ENCODE measurements at regions not wholly inside any gene's neighbourhood (a gene's known extent, or its start where the extent isn't known, plus 50 kb on each side); places are given as distances from the start of the nearest gene placed in this dataset.

- H3K36me3 Mint-ChIP-seq (ENCODE audit: insufficient read depth, unreplicated experiment): no peaks in the 10 kb centered on the region
- no TSS peak for BruUV-seq (replicated peaks)
- H3K9me3 Mint-ChIP-seq (ENCODE audit: low read depth, unreplicated experiment): no peaks in the 10 kb centered on the region
- H3K27me3 Mint-ChIP-seq (ENCODE audit: unreplicated experiment): no peaks in the 10 kb centered on the region
- no peak overlapping the region for H3K27ac Mint-ChIP-seq (ENCODE audit: unreplicated experiment)
- no peak for DNase-seq
- intact Hi-C loops (cut with micrococcal nuclease; ENCODE audit: unreplicated experiment): no loop called here
- H3K4me1 Mint-ChIP-seq (ENCODE audit: low read depth, unreplicated experiment): no peaks in the 10 kb centered on the region
- CTCF ChIA-PET: no interaction called here
- no peak for TF ChIP-seq CTCF (IDR thresholded peaks at IDR 0.05; ENCODE audit: unreplicated experiment)
- no peak overlapping the region for H3K4me3 Mint-ChIP-seq (ENCODE audit: low read depth, unreplicated experiment)
These were observed 292.6 kb upstream of the DPH6 start for GRCh38 chr15:35838424-35839111.

- Mint-ChIP-seq H3K27ac (ENCODE audit: unreplicated experiment) (no peak overlapping the region), H3K27me3 (ENCODE audit: unreplicated experiment) (no peaks in the 10 kb centered on the region), H3K9me3 (ENCODE audit: low read depth, unreplicated experiment) (no peaks in the 10 kb centered on the region), H3K4me1 (ENCODE audit: low read depth, unreplicated experiment) (no peaks in the 10 kb centered on the region), H3K4me3 (ENCODE audit: low read depth, unreplicated experiment) (no peak overlapping the region), H3K36me3 (ENCODE audit: insufficient read depth, unreplicated experiment) (no peaks in the 10 kb centered on the region)
- no TSS peak for BruUV-seq (replicated peaks)
- TF ChIP-seq CTCF (IDR thresholded peaks at IDR 0.05; ENCODE audit: unreplicated experiment): no peak
- DNase-seq: no peak
- CTCF ChIA-PET: no interaction called here
- intact Hi-C loops (cut with micrococcal nuclease; ENCODE audit: unreplicated experiment): no loop called here
These were observed 296.7 kb upstream of the DPH6 start for GRCh38 chr15:35842631-35843030.

- H3K27me3 Mint-ChIP-seq (ENCODE audit: unreplicated experiment): no peaks in the 10 kb centered on the region
- no peaks in the 10 kb centered on the region for H3K9me3 Mint-ChIP-seq (ENCODE audit: low read depth, unreplicated experiment)
- H3K36me3 Mint-ChIP-seq (ENCODE audit: insufficient read depth, unreplicated experiment): no peaks in the 10 kb centered on the region
- CTCF ChIA-PET: no interaction called here
- no peak for TF ChIP-seq CTCF (IDR thresholded peaks at IDR 0.05; ENCODE audit: unreplicated experiment)
- no peak overlapping the region for H3K4me3 Mint-ChIP-seq (ENCODE audit: low read depth, unreplicated experiment)
- intact Hi-C loops (cut with micrococcal nuclease; ENCODE audit: unreplicated experiment): no loop called here
- H3K4me1 Mint-ChIP-seq (ENCODE audit: low read depth, unreplicated experiment): no peaks in the 10 kb centered on the region
- no peak overlapping the region for H3K27ac Mint-ChIP-seq (ENCODE audit: unreplicated experiment)
- BruUV-seq (replicated peaks): no TSS peak
- no peak for DNase-seq
These were observed 297.5 kb upstream of the DPH6 start for GRCh38 chr15:35843498-35843897.

- Mint-ChIP-seq H3K36me3 (ENCODE audit: insufficient read depth, unreplicated experiment) (no peaks in the 10 kb centered on the region), H3K9me3 (ENCODE audit: low read depth, unreplicated experiment) (no peaks in the 10 kb centered on the region), H3K27ac (ENCODE audit: unreplicated experiment) (no peak overlapping the region), H3K27me3 (ENCODE audit: unreplicated experiment) (no peaks in the 10 kb centered on the region), H3K4me1 (ENCODE audit: low read depth, unreplicated experiment) (no peaks in the 10 kb centered on the region), H3K4me3 (ENCODE audit: low read depth, unreplicated experiment) (no peak overlapping the region)
- CTCF ChIA-PET: no interaction called here
- no TSS peak for BruUV-seq (replicated peaks)
- no peak for TF ChIP-seq CTCF (IDR thresholded peaks at IDR 0.05; ENCODE audit: unreplicated experiment)
- no peak for DNase-seq
- intact Hi-C loops (cut with micrococcal nuclease; ENCODE audit: unreplicated experiment): no loop called here
These were observed 304.3 kb upstream of the DPH6 start for GRCh38 chr15:35850284-35850683.

All from Calu3 (cell line).